ENCODE measurements at regions not wholly inside any gene's neighbourhood (a gene's known extent, or its start where the extent isn't known, plus 50 kb on each side); places are given as distances from the start of the nearest gene placed in this dataset.

GRCh38 chr17:34110315-34110714, 144.8 kb upstream of the CCL2 start:
- no peak for DNase-seq

- no peak for DNase-seq
Observed at GRCh38 chr17:34113089-34113488, 142.0 kb upstream of the CCL2 start.

GRCh38 chr17:34114174-34114573, 140.9 kb upstream of the CCL2 start:
- no peak for DNase-seq

GRCh38 chr17:34116306-34116705, 138.8 kb upstream of the CCL2 start:
- no peak for DNase-seq

- no peak for DNase-seq
Observed at GRCh38 chr17:34117332-34117731, 137.8 kb upstream of the CCL2 start.

GRCh38 chr17:34117811-34118210, 137.3 kb upstream of the CCL2 start:
- no peak for DNase-seq

GRCh38 chr17:34118564-34118963, 136.5 kb upstream of the CCL2 start:
- DNase-seq = no peak

GRCh38 chr17:34121311-34121710, 133.8 kb upstream of the CCL2 start:
- no peak for DNase-seq

- no peak for DNase-seq
Observed at GRCh38 chr17:34122515-34122914, 132.6 kb upstream of the CCL2 start.

GRCh38 chr17:34125010-34125409, 130.1 kb upstream of the CCL2 start:
- no peak for DNase-seq

- DNase-seq = no peak
Observed at GRCh38 chr17:34125921-34126320, 129.2 kb upstream of the CCL2 start.

- DNase-seq = no peak
Observed at GRCh38 chr17:34126496-34126895, 128.6 kb upstream of the CCL2 start.

GRCh38 chr17:34126965-34127364, 128.1 kb upstream of the CCL2 start:
- no peak for DNase-seq

GRCh38 chr17:34130544-34130943, 124.5 kb upstream of the CCL2 start:
- no peak for DNase-seq

- DNase-seq = no peak
Observed at GRCh38 chr17:34131386-34131785, 123.7 kb upstream of the CCL2 start.

- DNase-seq = no peak
Observed at GRCh38 chr17:34133350-34133749, 121.7 kb upstream of the CCL2 start.

GRCh38 chr17:34135841-34136240, 119.2 kb upstream of the CCL2 start:
- DNase-seq = no peak

GRCh38 chr17:34140006-34140405, 115.1 kb upstream of the CCL2 start:
- DNase-seq = no peak

- no peak for DNase-seq
Observed at GRCh38 chr17:34141590-34141989, 113.5 kb upstream of the CCL2 start.

- no peak for DNase-seq
Observed at GRCh38 chr17:34143430-34143829, 111.7 kb upstream of the CCL2 start.

GRCh38 chr17:34146440-34147043, 108.5 kb upstream of the CCL2 start:
- no peak for DNase-seq

- no peak for DNase-seq
Observed at GRCh38 chr17:34151102-34151501, 104.0 kb upstream of the CCL2 start.

- DNase-seq = no peak
Observed at GRCh38 chr17:34153991-34154390, 101.1 kb upstream of the CCL2 start.

GRCh38 chr17:34154961-34155730, 99.9 kb upstream of the CCL2 start:
- DNase-seq = peak; percentile 32

GRCh38 chr17:34155947-34156346, 99.1 kb upstream of the CCL2 start:
- DNase-seq = no peak
